Tibial nerve (tissue), 4 donors: ENCODE measurements at regions not wholly inside any gene's neighbourhood (a gene's known extent, or its start where the extent isn't known, plus 50 kb on each side); places are given as distances from the start of the nearest gene placed in this dataset.

Experiments
- DNase-seq, 2 donors: peaks; one replicate each; pipeline ENCODE4 v3.0.0-alpha.2; 2019; ENCODE audit warnings: low spot score in 2 of 2
- H3K27ac ChIP-seq, 4 donors: fragments of 200-600 bp; sonication (generic) in 3 of 4; one replicate each; pipeline ENCODE4 v1.5.1; 2017 to 2019; ENCODE audit warnings: mild to moderate bottlenecking in 1 of 4
- H3K27me3 ChIP-seq, 2 donors: fragments of 200-600 bp; sonication (generic) in 1 of 2; one replicate each; pipeline versions ENCODE4 v1.5.1 to v1.6.0; 2017 to 2019
- H3K36me3 ChIP-seq, 3 donors: fragments of 200-600 bp; sonication (generic); one replicate each; pipeline ENCODE4 v1.5.1; 2018 to 2019
- H3K4me1 ChIP-seq, 4 donors: fragments of 200-600 bp; sonication (generic) in 3 of 4; one replicate each; pipeline ENCODE4 v1.5.1; 2017 to 2019
- H3K4me3 ChIP-seq, 4 donors: fragments of 200-600 bp; sonication (generic) in 3 of 4; one replicate each; pipeline ENCODE4 v1.5.1; 2017 to 2019; ENCODE audit warnings: mild to moderate bottlenecking in 1 of 4, moderate library complexity in 1 of 4
- H3K9me3 ChIP-seq, 4 donors: fragments of 200-600 bp; sonication (generic) in 3 of 4; one replicate each; pipeline ENCODE4 v1.5.1; 2017 to 2019
- CTCF ChIP-seq, 5 experiments: fragments of 200-600 bp in 3 of 5; fragments of 450-650 bp in 2 of 5; sonication (generic) in 3 of 5; IDR thresholded peaks; one replicate each; pipeline ENCODE4 v1.5.1; 2016 to 2019; ENCODE audit warnings: antibody characterized with exemption in 5 of 5, mild to moderate bottlenecking in 3 of 5, moderate library complexity in 2 of 5
- EP300 ChIP-seq, 2 donors: sonication (generic); formaldehyde crosslinking; IDR thresholded peaks; one replicate each; pipeline ENCODE4 v1.6.1; 2017; ENCODE audit warnings: antibody characterized with exemption in 2 of 2, mild to moderate bottlenecking in 1 of 2
- POLR2A ChIP-seq, 2 donors: fragments of 450-650 bp; IDR thresholded peaks; one replicate each; pipeline ENCODE4 v1.6.1; 2017; ENCODE audit warnings: antibody characterized with exemption in 2 of 2, mild to moderate bottlenecking in 2 of 2, moderate library complexity in 2 of 2
- WGBS, 2 donors: methylation state at CpG; one replicate each; pipeline ENCODE4 v1.1.5; 2018; 5-methylcytosine and 5-hydroxymethylcytosine counted together

- no peak for DNase-seq
- H3K27me3 ChIP-seq = no peaks in the 10 kb centered on the region
- WGBS, 2 donors = 79 to 83% methylated on average over 2 of the region's 2 CpGs
- H3K36me3 ChIP-seq = no peaks in the 10 kb centered on the region
- peaks cover 0 to 4% (median 0%) of the 10 kb centered on the region in 4 donors for H3K9me3 ChIP-seq
- H3K4me1 ChIP-seq = no peaks in the 10 kb centered on the region
- H3K4me3 ChIP-seq = no peak overlapping the region
- no peak overlapping the region for H3K27ac ChIP-seq
- no peak for TF ChIP-seq POLR2A (IDR thresholded peaks at IDR 0.05)
Observed at GRCh38 chr11:38411149-38411548, 1813.1 kb upstream of the RAG2 start.

- H3K27me3 ChIP-seq = no peaks in the 10 kb centered on the region
- no peaks in the 10 kb centered on the region for H3K4me1 ChIP-seq
- no peak overlapping the region for H3K4me3 ChIP-seq
- H3K9me3 ChIP-seq = peaks cover 0 to 10% (median 0%) of the 10 kb centered on the region in 4 donors
- TF ChIP-seq POLR2A (IDR thresholded peaks at IDR 0.05) (no peak), CTCF (IDR thresholded peaks at IDR 0.05) (no peak), EP300 (IDR thresholded peaks at IDR 0.05) (no peak)
- no peak overlapping the region for H3K27ac ChIP-seq
- no peaks in the 10 kb centered on the region for H3K36me3 ChIP-seq
- 50 to 68% methylated on average over 4 of the region's 4 CpGs for WGBS, 2 donors
- DNase-seq = no peak
Observed at GRCh38 chr11:38402063-38402462, 1804.0 kb upstream of the RAG2 start.

GRCh38 chr11:38392176-38392575 is 1794.1 kb upstream of the RAG2 start:
- TF ChIP-seq POLR2A (IDR thresholded peaks at IDR 0.05) = no peak
- TF ChIP-seq CTCF (IDR thresholded peaks at IDR 0.05) = no peak
- TF ChIP-seq EP300 (IDR thresholded peaks at IDR 0.05) = no peak
- H3K27me3 ChIP-seq = no peaks in the 10 kb centered on the region
- no peaks in the 10 kb centered on the region for H3K36me3 ChIP-seq
- no peak overlapping the region for H3K4me3 ChIP-seq
- no peaks in the 10 kb centered on the region for H3K4me1 ChIP-seq
- no peak for DNase-seq
- no peak overlapping the region for H3K27ac ChIP-seq
- WGBS, 2 donors = 82 to 84% methylated on average over 1 of the region's 1 CpG
- H3K9me3 ChIP-seq = peaks cover 0 to 4% (median 0%) of the 10 kb centered on the region in 4 donors

- WGBS, 2 donors = 63 to 79% methylated on average over 4 of the region's 4 CpGs
- DNase-seq = peak in 1 of 2 donors; percentile 5
Observed at GRCh38 chr11:38384568-38384967, 1786.5 kb upstream of the RAG2 start.

GRCh38 chr11:38365274-38365673 is 1767.2 kb upstream of the RAG2 start:
- no peak overlapping the region for H3K4me3 ChIP-seq
- no peak for DNase-seq
- no peak overlapping the region for H3K27ac ChIP-seq
- WGBS, 2 donors = 91 to 93% methylated on average over 3 of the region's 3 CpGs
- TF ChIP-seq CTCF (IDR thresholded peaks at IDR 0.05) = no peak
- no peak for TF ChIP-seq POLR2A (IDR thresholded peaks at IDR 0.05)
- no peak for TF ChIP-seq EP300 (IDR thresholded peaks at IDR 0.05)
- H3K9me3 ChIP-seq = no peaks in the 10 kb centered on the region
- H3K36me3 ChIP-seq = no peaks in the 10 kb centered on the region
- no peaks in the 10 kb centered on the region for H3K27me3 ChIP-seq
- no peaks in the 10 kb centered on the region for H3K4me1 ChIP-seq

More at GRCh38 chr11:38384568-38384967, 1786.5 kb upstream of the RAG2 start:
- Histone ChIP-seq H3K9me3 (peaks cover 0 to 4% (median 0%) of the 10 kb centered on the region in 4 donors), H3K4me3 (no peak overlapping the region), H3K27ac (no peak overlapping the region), H3K4me1 (no peaks in the 10 kb centered on the region), H3K36me3 (no peaks in the 10 kb centered on the region), H3K27me3 (no peaks in the 10 kb centered on the region)
- TF ChIP-seq EP300 (IDR thresholded peaks at IDR 0.05) = no peak
- TF ChIP-seq CTCF (IDR thresholded peaks at IDR 0.05) = no peak
- TF ChIP-seq POLR2A (IDR thresholded peaks at IDR 0.05) = no peak

- no peaks in the 10 kb centered on the region for H3K36me3 ChIP-seq
- H3K27me3 ChIP-seq = no peaks in the 10 kb centered on the region
- H3K9me3 ChIP-seq = peaks cover 0 to 10% (median 5%) of the 10 kb centered on the region in 4 donors
- H3K27ac ChIP-seq = no peak overlapping the region
- TF ChIP-seq CTCF (IDR thresholded peaks at IDR 0.05) (no peak), POLR2A (IDR thresholded peaks at IDR 0.05) (no peak), EP300 (IDR thresholded peaks at IDR 0.05) (no peak)
- no peaks in the 10 kb centered on the region for H3K4me1 ChIP-seq
- H3K4me3 ChIP-seq = no peak overlapping the region
- WGBS, 2 donors = 81 to 91% methylated on average over 2 of the region's 2 CpGs
- DNase-seq = no peak
Observed at GRCh38 chr11:38356255-38356654, 1758.2 kb upstream of the RAG2 start.
